NCI-H1930 (cell line): ENCODE measurements at regions not wholly inside any gene's neighbourhood (a gene's known extent, or its start where the extent isn't known, plus 50 kb on each side); places are given as distances from the start of the nearest gene placed in this dataset.
"Not testable (repeated sequence)": the region's sequence is repeated elsewhere in the genome, so short reads cannot be mapped to it uniquely, and the experiment has no call there.

Source experiments
- DNase-seq, 2 experiments: peaks; one replicate each; lab custom pipeline; 2025; lab: John Stamatoyannopoulos, UW

GRCh38 chr10:80697926-80698325, 160.2 kb downstream of the SH2D4B start:
- DNase-seq = no peak

- DNase-seq = peak; percentile 1 to 50
Observed at GRCh38 chr10:80699602-80700039, 161.9 kb downstream of the SH2D4B start.

GRCh38 chr10:80700252-80700651, 162.6 kb downstream of the SH2D4B start:
- DNase-seq = no peak

GRCh38 chr10:80700760-80701444, 163.2 kb downstream of the SH2D4B start:
- DNase-seq = no peak

GRCh38 chr10:80701706-80702105, 164.0 kb downstream of the SH2D4B start:
- DNase-seq = no peak

- no peak for DNase-seq
Observed at GRCh38 chr10:80702143-80702542, 164.4 kb downstream of the SH2D4B start.

GRCh38 chr10:80705899-80706298, 168.2 kb downstream of the SH2D4B start:
- DNase-seq = no peak

- no peak for DNase-seq
Observed at GRCh38 chr10:80708185-80708584, 170.5 kb downstream of the SH2D4B start.

GRCh38 chr10:80708808-80709207, 171.1 kb downstream of the SH2D4B start:
- DNase-seq = no peak

GRCh38 chr10:80709866-80710265, 172.2 kb downstream of the SH2D4B start:
- no peak for DNase-seq

GRCh38 chr10:80713398-80713928, 175.8 kb downstream of the SH2D4B start:
- DNase-seq = no peak

- DNase-seq = no peak
Observed at GRCh38 chr10:80714566-80714965, 176.9 kb downstream of the SH2D4B start.

- DNase-seq = no peak
Observed at GRCh38 chr10:80718024-80718423, 180.3 kb downstream of the SH2D4B start.

- no peak for DNase-seq
Observed at GRCh38 chr10:80719935-80720334, 182.2 kb downstream of the SH2D4B start.

GRCh38 chr10:80720549-80720948, 182.8 kb downstream of the SH2D4B start:
- DNase-seq = no peak

GRCh38 chr10:80728354-80728753, 190.7 kb downstream of the SH2D4B start:
- not testable (repeated sequence) for DNase-seq

GRCh38 chr10:80729896-80730295, 192.2 kb downstream of the SH2D4B start:
- no peak for DNase-seq

- DNase-seq = no peak
Observed at GRCh38 chr10:80730522-80730921, 192.8 kb downstream of the SH2D4B start.

- no peak for DNase-seq
Observed at GRCh38 chr10:80734589-80734988, 196.9 kb downstream of the SH2D4B start.

- DNase-seq = no peak
Observed at GRCh38 chr10:80737209-80737608, 199.5 kb downstream of the SH2D4B start.

GRCh38 chr10:80739328-80739727, 201.6 kb downstream of the SH2D4B start:
- DNase-seq = no peak

GRCh38 chr10:80739963-80740715, 202.4 kb downstream of the SH2D4B start:
- DNase-seq = no peak

- DNase-seq = no peak
Observed at GRCh38 chr10:80741278-80741677, 203.6 kb downstream of the SH2D4B start.
